ENCODE measurements at regions not wholly inside any gene's neighbourhood (a gene's known extent, or its start where the extent isn't known, plus 50 kb on each side); places are given as distances from the start of the nearest gene placed in this dataset.

DNA sequence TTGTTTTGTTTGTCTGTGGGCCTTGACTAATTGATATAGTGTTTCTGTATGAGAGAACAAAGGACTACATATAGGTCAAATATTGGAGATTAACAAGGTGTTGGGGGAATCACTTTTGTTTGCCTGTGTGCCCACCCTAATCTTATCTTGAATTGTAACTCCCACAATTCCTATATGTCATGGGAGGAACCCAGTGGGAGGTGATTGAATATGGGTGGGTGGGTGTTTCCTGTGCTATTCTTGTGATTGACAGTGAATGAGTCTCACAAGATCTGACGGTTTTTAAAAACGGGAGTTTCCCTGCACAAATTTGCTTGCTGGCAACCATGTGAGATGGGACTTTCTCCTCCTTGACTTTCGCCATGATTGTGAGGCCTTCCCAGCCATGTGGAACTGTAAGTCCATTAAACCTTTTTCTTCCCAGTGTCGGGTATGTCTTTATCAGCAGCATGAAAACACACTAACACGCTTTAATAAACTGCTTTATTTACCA, 64.9 kb upstream of the HSPB3 start:
- TF ChIP-seq, protein P1, sequence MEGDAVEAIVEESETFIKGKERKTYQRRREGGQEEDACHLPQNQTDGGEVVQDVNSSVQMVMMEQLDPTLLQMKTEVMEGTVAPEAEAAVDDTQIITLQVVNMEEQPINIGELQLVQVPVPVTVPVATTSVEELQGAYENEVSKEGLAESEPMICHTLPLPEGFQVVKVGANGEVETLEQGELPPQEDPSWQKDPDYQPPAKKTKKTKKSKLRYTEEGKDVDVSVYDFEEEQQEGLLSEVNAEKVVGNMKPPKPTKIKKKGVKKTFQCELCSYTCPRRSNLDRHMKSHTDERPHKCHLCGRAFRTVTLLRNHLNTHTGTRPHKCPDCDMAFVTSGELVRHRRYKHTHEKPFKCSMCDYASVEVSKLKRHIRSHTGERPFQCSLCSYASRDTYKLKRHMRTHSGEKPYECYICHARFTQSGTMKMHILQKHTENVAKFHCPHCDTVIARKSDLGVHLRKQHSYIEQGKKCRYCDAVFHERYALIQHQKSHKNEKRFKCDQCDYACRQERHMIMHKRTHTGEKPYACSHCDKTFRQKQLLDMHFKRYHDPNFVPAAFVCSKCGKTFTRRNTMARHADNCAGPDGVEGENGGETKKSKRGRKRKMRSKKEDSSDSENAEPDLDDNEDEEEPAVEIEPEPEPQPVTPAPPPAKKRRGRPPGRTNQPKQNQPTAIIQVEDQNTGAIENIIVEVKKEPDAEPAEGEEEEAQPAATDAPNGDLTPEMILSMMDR (IDR thresholded peaks at IDR 0.05) = no peak
- no peak for TF ChIP-seq POLR2A (IDR thresholded peaks at IDR 0.05)

Measured in esophagus squamous epithelium (tissue), 4 donors.